ENCODE measurements at regions not wholly inside any gene's neighbourhood (a gene's known extent, or its start where the extent isn't known, plus 50 kb on each side); places are given as distances from the start of the nearest gene placed in this dataset.

DNA sequence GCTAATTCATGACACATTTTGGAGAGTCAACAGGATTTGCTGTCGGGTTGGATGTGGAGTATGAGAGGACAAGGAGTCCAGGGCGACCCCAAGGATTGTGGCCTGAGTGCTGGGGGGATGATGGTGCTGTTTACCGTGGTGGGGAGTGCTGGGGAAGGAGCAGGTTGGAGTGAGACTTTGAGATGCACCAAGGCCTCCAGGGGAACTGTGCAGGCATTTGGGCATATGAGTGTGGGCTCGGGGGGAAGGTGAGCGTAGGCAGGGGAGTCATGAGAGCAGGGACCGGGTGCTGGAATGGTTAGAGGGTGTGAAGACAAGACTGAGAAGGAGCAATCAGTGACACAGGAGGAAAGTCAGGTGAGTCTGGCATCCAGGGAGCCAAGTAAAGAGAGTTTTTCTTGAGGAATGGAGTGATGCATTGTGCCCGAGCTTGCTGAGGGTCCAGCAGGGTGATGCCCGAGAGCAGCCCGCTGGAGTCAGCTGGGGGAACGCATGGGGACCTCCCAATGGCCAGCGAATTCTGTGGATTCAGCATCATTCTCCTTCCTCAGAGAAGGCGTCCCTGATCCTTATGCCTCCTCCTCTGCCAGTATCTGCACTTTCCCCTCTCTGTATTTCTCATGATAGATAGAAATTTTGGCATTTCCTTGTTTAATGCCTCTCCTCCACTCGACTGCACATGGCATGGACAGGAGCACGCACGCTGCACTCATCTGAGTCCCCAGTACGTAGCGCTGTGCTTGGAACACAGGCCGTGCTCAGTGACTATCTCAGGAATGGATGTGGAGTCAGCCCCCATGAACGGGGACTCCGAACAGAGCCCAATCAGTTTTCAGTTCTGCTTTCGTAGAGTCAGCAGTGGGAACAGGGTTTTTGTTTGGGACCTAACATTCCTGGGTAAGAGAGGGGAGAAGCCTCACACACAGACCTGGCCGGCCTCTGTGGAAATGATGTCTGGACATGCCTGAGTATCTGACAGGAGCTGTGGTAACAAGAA is 52.1 kb upstream of the ETV3 start:
- Mint-ChIP-seq H3K4me1 (peaks cover 13% of the 10 kb centered on the region), H3K27me3 (ENCODE audit: low read depth) (peaks cover 8% of the 10 kb centered on the region), H3K4me3 (no peak overlapping the region), H3K9me3 (no peaks in the 10 kb centered on the region), H3K36me3 (no peaks in the 10 kb centered on the region), H3K27ac (no peak overlapping the region)
- TF ChIP-seq E2F1 (CRISPR knock-in tag; IDR thresholded peaks at IDR 0.05) (no peak), PRRX2 (CRISPR knock-in tag; IDR thresholded peaks at IDR 0.05) (no peak), KAT7 (CRISPR knock-in tag; IDR thresholded peaks at IDR 0.05; ENCODE audit: borderline replicate concordance) (no peak), ZNF138 (CRISPR knock-in tag; conservative IDR thresholded peaks at IDR 0.05) (no peak), ATF6 (CRISPR knock-in tag; IDR thresholded peaks at IDR 0.05) (no peak), JAZF1 (CRISPR knock-in tag; IDR thresholded peaks at IDR 0.05) (no peak), ATF1 (CRISPR knock-in tag; IDR thresholded peaks at IDR 0.05) (no peak), ZNF219 (CRISPR knock-in tag; IDR thresholded peaks at IDR 0.05; ENCODE audit: borderline replicate concordance) (no peak), TP53 (CRISPR knock-in tag; IDR thresholded peaks at IDR 0.05) (no peak), ZNF317 (CRISPR knock-in tag; IDR thresholded peaks at IDR 0.05; ENCODE audit: borderline replicate concordance, low read depth) (no peak), FOXJ3 (CRISPR knock-in tag; IDR thresholded peaks at IDR 0.05; ENCODE audit: borderline replicate concordance) (no peak), OVOL2 (CRISPR knock-in tag; IDR thresholded peaks at IDR 0.05; ENCODE audit: borderline replicate concordance) (no peak)
- TF ChIP-seq, protein P1, sequence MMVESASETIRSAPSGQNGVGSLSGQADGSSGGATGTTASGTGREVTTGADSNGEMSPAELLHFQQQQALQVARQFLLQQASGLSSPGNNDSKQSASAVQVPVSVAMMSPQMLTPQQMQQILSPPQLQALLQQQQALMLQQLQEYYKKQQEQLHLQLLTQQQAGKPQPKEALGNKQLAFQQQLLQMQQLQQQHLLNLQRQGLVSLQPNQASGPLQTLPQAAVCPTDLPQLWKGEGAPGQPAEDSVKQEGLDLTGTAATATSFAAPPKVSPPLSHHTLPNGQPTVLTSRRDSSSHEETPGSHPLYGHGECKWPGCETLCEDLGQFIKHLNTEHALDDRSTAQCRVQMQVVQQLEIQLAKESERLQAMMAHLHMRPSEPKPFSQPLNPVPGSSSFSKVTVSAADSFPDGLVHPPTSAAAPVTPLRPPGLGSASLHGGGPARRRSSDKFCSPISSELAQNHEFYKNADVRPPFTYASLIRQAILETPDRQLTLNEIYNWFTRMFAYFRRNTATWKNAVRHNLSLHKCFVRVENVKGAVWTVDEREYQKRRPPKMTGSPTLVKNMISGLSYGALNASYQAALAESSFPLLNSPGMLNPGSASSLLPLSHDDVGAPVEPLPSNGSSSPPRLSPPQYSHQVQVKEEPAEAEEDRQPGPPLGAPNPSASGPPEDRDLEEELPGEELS (CRISPR knock-in tag; IDR thresholded peaks at IDR 0.05) = no peak
- ATAC-seq (no peak), DNase-seq (ENCODE audit: low spot score) (no peak)
- ChIA-PET POLR2A (no interaction called here), CTCF (interaction anchor here (1.4 kb wide), 1 partner anchor 315 kb away, joined by 3 read pairs; no protein-coding TSS in a partner anchor)

- Mint-ChIP-seq H3K4me1 (peaks cover 13% of the 10 kb centered on the region), H3K4me3 (no peak overlapping the region), H3K36me3 (no peaks in the 10 kb centered on the region), H3K27me3 (ENCODE audit: low read depth) (peaks cover 4% of the 10 kb centered on the region), H3K27ac (no peak overlapping the region), H3K9me3 (no peaks in the 10 kb centered on the region)
- no peak for DNase-seq (ENCODE audit: low spot score)
- POLR2A ChIA-PET = no interaction called here
- CTCF ChIA-PET = interaction anchor here (2.1 kb wide), 1 partner anchor 99 kb away, joined by 8 read pairs; no protein-coding TSS in a partner anchor
- ATAC-seq = no peak
- TF ChIP-seq KAT7 (CRISPR knock-in tag; IDR thresholded peaks at IDR 0.05; ENCODE audit: borderline replicate concordance) (no peak), MYBL2 (CRISPR knock-in tag; IDR thresholded peaks at IDR 0.05) (no peak), E2F1 (CRISPR knock-in tag; IDR thresholded peaks at IDR 0.05) (no peak), JAZF1 (CRISPR knock-in tag; IDR thresholded peaks at IDR 0.05) (no peak), E2F4 (CRISPR knock-in tag; IDR thresholded peaks at IDR 0.05; ENCODE audit: borderline replicate concordance, low read depth) (no peak), CBFB (CRISPR knock-in tag; IDR thresholded peaks at IDR 0.05; ENCODE audit: low read depth) (no peak), SMAD3 (CRISPR knock-in tag; IDR thresholded peaks at IDR 0.05; ENCODE audit: borderline replicate concordance) (no peak), ATF1 (CRISPR knock-in tag; IDR thresholded peaks at IDR 0.05) (no peak), ZNF416 (CRISPR knock-in tag; IDR thresholded peaks at IDR 0.05) (no peak), ZNF671 (CRISPR knock-in tag; IDR thresholded peaks at IDR 0.05) (no peak)
- TF ChIP-seq, protein P2, sequence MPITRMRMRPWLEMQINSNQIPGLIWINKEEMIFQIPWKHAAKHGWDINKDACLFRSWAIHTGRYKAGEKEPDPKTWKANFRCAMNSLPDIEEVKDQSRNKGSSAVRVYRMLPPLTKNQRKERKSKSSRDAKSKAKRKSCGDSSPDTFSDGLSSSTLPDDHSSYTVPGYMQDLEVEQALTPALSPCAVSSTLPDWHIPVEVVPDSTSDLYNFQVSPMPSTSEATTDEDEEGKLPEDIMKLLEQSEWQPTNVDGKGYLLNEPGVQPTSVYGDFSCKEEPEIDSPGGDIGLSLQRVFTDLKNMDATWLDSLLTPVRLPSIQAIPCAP (CRISPR knock-in tag; IDR thresholded peaks at IDR 0.05) = no peak
Measured at GRCh38 chr1:157189096-157189495, 50.9 kb upstream of the ETV3 start.

Data from WTC11 (cell line).